ENCODE measurements at regions not wholly inside any gene's neighbourhood (a gene's known extent, or its start where the extent isn't known, plus 50 kb on each side); places are given as distances from the start of the nearest gene placed in this dataset.

- no peak for TF ChIP-seq POLR2AphosphoS5 (IDR thresholded peaks at IDR 0.05; ENCODE audit: borderline replicate concordance, low read depth, low read length)
- no peak for TF ChIP-seq EZH2 (IDR thresholded peaks at IDR 0.05)
- TF ChIP-seq FOXP2 (optimal IDR thresholded peaks at IDR 0.05; ENCODE audit: control extremely low read depth, extremely low read length, insufficient read depth) = no peak
Observed at GRCh38 chr3:55267206-55267930, 219.7 kb downstream of the WNT5A start.

Data from SK-N-MC (cell line).